ENCODE measurements at regions not wholly inside any gene's neighbourhood (a gene's known extent, or its start where the extent isn't known, plus 50 kb on each side); places are given as distances from the start of the nearest gene placed in this dataset.
"Not testable (repeated sequence)": the region's sequence is repeated elsewhere in the genome, so short reads cannot be mapped to it uniquely, and the experiment has no call there.

GRCh38 chr13:72586518-72586917 is 140.9 kb downstream of the MZT1 start:
- DNase-seq (ENCODE audit: low read depth in 1 of 2, low spot score in 1 of 2): no peak

GRCh38 chr13:72585254-72585653 is 142.2 kb downstream of the MZT1 start:
- no peak for DNase-seq (ENCODE audit: low read depth in 1 of 2, low spot score in 1 of 2)

GRCh38 chr13:72571191-72571590 is 156.2 kb downstream of the MZT1 start:
- no peak for DNase-seq (ENCODE audit: low read depth in 1 of 2, low spot score in 1 of 2)

- no peak for DNase-seq (ENCODE audit: low read depth in 1 of 2, low spot score in 1 of 2)
Observed at GRCh38 chr13:72570019-72570418, 157.4 kb downstream of the MZT1 start.

GRCh38 chr13:72567566-72567965 is 159.9 kb downstream of the MZT1 start:
- no peak for DNase-seq (ENCODE audit: low read depth in 1 of 2, low spot score in 1 of 2)

- no peak for DNase-seq (ENCODE audit: low read depth in 1 of 2, low spot score in 1 of 2)
Observed at GRCh38 chr13:72566526-72566925, 160.9 kb downstream of the MZT1 start.

GRCh38 chr13:72565893-72566292 is 161.5 kb downstream of the MZT1 start:
- DNase-seq (ENCODE audit: low read depth in 1 of 2, low spot score in 1 of 2): no peak

GRCh38 chr13:72562686-72563085 is 164.7 kb downstream of the MZT1 start:
- DNase-seq (ENCODE audit: low read depth in 1 of 2, low spot score in 1 of 2): no peak

GRCh38 chr13:72561791-72562190 is 165.6 kb downstream of the MZT1 start:
- DNase-seq (ENCODE audit: low read depth in 1 of 2, low spot score in 1 of 2): no peak

GRCh38 chr13:72559716-72560115 is 167.7 kb downstream of the MZT1 start:
- DNase-seq (ENCODE audit: low read depth in 1 of 2, low spot score in 1 of 2): no peak

GRCh38 chr13:72556945-72557344 is 170.5 kb downstream of the MZT1 start:
- no peak for DNase-seq (ENCODE audit: low read depth in 1 of 2, low spot score in 1 of 2)

- DNase-seq (ENCODE audit: low read depth in 1 of 2, low spot score in 1 of 2): no peak
Observed at GRCh38 chr13:72555601-72556000, 171.8 kb downstream of the MZT1 start.

GRCh38 chr13:72552731-72553130 is 174.7 kb downstream of the MZT1 start:
- no peak for DNase-seq (ENCODE audit: low read depth in 1 of 2, low spot score in 1 of 2)

- DNase-seq (ENCODE audit: low read depth in 1 of 2, low spot score in 1 of 2): not testable (repeated sequence)
Observed at GRCh38 chr13:72545895-72546294, 181.5 kb downstream of the MZT1 start.

GRCh38 chr13:72545030-72545719 is 182.3 kb downstream of the MZT1 start:
- no peak for DNase-seq (ENCODE audit: low read depth in 1 of 2, low spot score in 1 of 2)

GRCh38 chr13:72544042-72544441 is 183.4 kb downstream of the MZT1 start:
- no peak for DNase-seq (ENCODE audit: low read depth in 1 of 2, low spot score in 1 of 2)

GRCh38 chr13:72542241-72542640 is 185.2 kb downstream of the MZT1 start:
- no peak for DNase-seq (ENCODE audit: low read depth in 1 of 2, low spot score in 1 of 2)

- no peak for DNase-seq (ENCODE audit: low read depth in 1 of 2, low spot score in 1 of 2)
Observed at GRCh38 chr13:72541674-72542073, 185.8 kb downstream of the MZT1 start.

GRCh38 chr13:72540881-72541280 is 186.5 kb downstream of the MZT1 start:
- no peak for DNase-seq (ENCODE audit: low read depth in 1 of 2, low spot score in 1 of 2)

GRCh38 chr13:72539925-72540324 is 187.5 kb downstream of the MZT1 start:
- DNase-seq (ENCODE audit: low read depth in 1 of 2, low spot score in 1 of 2): no peak

- DNase-seq (ENCODE audit: low read depth in 1 of 2, low spot score in 1 of 2): no peak
Observed at GRCh38 chr13:72537782-72538181, 189.6 kb downstream of the MZT1 start.

- DNase-seq (ENCODE audit: low read depth in 1 of 2, low spot score in 1 of 2): no peak
Observed at GRCh38 chr13:72537395-72537780, 190.0 kb downstream of the MZT1 start.

- no peak for DNase-seq (ENCODE audit: low read depth in 1 of 2, low spot score in 1 of 2)
Observed at GRCh38 chr13:72536714-72537394, 190.6 kb downstream of the MZT1 start.

Measured in activated CD4-positive, alpha-beta T cell treated with anti-CD3 and anti-CD28 coated beads, Interleukin-2, amount 50 U/mL, for 24 hours (primary cell).